Stromal cell of bone marrow (primary cell): ENCODE measurements at regions not wholly inside any gene's neighbourhood (a gene's known extent, or its start where the extent isn't known, plus 50 kb on each side); places are given as distances from the start of the nearest gene placed in this dataset.

Source experiments
- DNase-seq: peaks from one replicate; pipeline ENCODE4 v3.0.0-alpha.2; 2012; ENCODE audit warnings: low read depth

- no peak for DNase-seq
Observed at GRCh38 chr16:85990861-85991301, 91.9 kb downstream of the IRF8 start.

DNA sequence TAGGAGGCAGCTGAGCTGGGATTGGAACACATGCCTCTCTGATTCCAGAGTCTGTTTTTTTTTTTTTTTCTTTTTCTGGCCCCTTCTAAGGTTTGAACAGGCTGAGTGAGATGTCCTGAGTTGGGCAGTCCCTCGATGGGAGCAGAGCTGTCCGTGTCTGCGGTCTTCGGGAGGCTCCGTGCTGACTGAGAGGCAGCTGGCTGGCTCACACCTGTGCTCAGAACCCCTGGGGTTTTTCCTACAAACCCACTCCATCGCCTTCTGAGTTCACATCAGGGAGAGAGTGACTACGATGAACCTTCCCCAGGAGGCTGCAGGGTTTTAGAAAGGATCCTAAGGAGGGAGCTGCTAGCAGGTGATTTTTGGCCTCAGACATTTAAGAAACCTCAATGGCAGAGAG is 92.5 kb downstream of the IRF8 start:
- DNase-seq, result no peak

- no peak for DNase-seq
Observed at GRCh38 chr16:85991856-85992255, 92.9 kb downstream of the IRF8 start.

GRCh38 chr16:85992359-85992758 is 93.4 kb downstream of the IRF8 start:
- no peak for DNase-seq

- no peak for DNase-seq
Observed at GRCh38 chr16:85992779-85993178, 93.8 kb downstream of the IRF8 start.

DNA sequence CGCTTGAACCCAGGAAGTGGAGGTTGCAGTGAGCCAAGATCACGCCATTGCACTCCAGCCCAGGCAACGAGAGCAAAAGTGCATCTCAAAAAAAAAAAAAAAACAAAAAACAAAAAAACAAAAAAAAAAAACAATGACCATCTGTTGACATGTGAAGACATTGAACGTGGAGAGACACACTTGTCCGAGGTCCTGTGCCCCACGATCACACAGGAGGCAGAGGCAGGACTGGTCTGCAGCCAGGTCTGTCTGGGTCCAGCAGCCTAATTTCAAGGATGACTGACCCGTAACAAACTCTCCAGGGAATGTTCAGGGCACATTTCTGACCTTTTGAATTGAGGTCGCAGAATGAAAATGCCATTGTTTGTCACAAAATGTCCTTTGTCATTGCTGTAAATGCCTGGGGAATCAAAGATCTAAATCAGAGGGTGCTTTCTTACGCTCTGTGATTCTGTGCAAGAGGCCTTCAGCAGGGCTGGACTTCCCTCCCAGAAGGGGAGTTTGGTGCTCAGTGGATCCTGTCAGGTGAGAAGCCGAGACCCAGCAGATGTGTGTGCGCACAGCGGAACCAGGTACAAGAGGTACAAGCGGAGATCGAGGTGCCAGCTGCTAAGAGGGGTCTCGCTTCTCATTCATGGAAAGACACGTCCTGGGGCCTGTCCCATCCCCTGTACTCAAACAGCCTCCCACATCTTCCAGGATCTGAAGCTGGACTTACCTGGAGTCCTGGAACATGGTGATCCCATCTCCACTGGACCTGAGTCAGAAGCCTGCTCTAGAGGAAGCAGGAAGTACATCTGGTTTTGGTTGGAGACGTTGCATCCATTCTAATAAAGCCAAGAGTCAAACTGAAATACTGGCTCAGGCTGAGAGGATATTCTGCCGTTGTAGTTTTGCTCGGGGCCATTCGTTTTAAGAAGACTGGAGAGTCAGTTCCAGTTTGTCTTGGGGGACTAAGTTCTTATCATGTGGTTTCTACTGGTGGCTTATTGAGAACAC is 95.8 kb downstream of the IRF8 start:
- no peak for DNase-seq

DNA sequence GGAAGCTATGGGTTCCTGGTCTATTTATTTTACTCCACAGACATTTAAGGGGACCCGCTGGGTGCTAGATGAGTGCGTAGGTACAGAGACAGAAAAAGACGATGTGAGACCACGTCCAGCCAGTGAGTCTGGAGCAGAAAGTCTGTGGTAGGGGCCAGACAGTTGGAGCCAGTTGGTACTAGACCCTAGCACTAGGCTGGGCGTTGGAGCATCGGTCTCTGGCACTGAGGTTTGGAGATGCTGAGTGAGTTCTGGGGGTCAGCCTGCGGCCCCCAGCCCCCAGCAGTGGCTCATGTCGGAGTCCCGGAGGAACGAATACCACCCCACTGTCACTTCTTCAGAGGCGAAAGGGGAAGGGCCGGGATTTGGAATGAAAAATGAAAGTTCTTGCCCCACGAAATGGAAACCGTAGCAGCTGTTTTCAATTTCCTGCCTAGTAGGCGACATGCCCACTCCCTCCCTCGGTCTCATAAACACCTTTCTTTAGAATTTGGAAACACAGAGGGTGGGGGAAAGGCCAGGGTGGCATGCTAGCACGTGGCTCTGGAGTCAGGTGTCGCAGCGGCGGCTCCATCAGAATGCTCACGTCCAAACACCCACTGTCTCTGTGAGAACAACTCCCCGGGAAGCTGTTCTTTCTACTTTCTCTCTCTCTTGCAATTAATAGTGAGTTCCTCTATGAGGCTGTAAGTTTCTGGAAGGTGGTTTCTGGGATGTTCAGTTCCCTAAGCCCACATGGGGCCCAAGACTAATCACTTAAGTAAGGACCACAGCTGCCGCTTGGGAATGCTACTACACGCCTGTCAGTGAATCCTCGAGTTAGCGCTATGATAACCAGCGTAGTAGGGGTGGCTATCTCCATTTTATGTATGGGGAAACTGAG is 96.8 kb downstream of the IRF8 start:
- no peak for DNase-seq

- no peak for DNase-seq
Observed at GRCh38 chr16:85996843-85997242, 97.9 kb downstream of the IRF8 start.

DNA sequence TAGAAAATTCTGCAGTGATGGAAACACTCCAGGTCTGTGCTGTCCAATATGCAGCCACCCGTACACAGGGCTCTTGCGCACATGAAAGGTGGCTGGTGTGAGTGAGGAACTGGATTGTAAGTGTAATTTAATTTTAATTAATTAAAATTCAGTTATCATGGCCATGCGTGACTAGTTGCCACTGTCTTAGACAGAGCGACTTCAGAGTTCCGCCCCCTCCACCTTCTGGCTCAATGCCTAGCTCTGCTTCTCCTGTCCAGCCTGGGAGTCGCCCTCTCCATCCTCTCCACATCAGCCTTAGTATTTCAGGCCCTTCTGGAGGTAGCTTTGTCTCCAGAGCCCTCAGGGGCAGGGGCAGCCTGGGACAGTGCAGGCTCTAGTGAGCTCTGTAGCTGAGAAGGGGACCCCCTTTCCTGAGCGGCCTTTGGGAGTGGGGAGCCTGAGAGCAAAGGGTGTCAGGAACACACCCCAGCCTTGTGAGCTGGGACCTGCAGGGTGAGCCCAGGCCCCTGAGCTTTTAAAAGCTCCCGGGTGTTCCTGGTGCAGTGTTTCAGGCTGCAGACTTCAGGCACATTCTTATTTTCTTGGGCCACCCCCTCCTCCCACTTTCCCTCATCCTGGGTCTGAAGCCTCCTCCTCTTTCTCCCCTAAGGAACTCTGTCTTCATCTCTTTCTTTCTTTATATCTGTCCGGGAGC is 99.4 kb downstream of the IRF8 start:
- DNase-seq, result no peak

DNA sequence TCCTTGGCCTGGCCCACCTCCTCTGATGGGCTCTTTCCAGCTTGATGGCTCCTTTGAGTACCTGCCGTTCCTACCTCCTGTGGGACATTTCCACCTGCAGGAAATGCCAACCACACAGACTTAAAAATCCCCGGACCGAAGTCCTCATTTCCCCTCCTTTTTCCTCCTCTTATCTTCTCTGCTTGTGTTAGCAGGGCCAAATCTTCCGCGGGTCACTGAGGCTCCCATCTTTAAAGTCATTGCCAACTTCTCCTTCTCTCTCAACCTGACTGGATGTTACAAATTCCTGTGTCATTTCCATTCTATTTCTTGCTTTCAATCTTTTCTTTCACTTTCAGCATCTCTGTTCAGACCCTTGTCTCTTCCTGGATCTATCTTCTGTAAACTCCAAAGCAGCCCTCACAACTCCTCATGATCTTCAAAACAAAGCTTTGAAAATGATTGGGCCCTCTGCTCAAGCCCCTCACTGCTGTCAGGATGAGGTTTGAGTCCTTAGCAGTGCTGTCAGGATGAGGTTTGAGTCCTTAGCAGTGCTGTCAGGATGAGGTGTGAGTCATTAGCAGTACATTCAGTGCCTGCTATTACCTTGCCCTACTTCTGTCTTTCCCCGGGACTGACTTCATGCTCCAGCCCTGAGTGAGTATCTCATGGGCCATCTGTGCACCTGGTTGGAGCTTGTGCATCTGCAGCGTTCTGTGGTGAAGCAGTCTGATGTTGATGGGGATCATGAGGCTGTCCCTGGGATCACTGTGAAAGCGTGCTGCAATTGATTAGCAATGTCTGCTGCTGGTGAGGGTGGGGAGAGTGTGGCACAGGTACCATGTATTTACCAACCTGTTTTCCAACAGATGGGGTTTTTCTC is 100.1 kb downstream of the IRF8 start:
- no peak for DNase-seq

- no peak for DNase-seq
Observed at GRCh38 chr16:85999778-86000177, 100.8 kb downstream of the IRF8 start.

GRCh38 chr16:86002178-86002900 is 103.4 kb downstream of the IRF8 start:
- no peak for DNase-seq

- no peak for DNase-seq
Observed at GRCh38 chr16:86007524-86007923, 108.6 kb downstream of the IRF8 start.

GRCh38 chr16:86010680-86011141 is 111.7 kb downstream of the IRF8 start:
- DNase-seq, result no peak

GRCh38 chr16:86011532-86011931 is 112.6 kb downstream of the IRF8 start:
- DNase-seq, result no peak

GRCh38 chr16:86012221-86012620 is 113.3 kb downstream of the IRF8 start:
- DNase-seq, result no peak

- no peak for DNase-seq
Observed at GRCh38 chr16:86013867-86014266, 114.9 kb downstream of the IRF8 start.

GRCh38 chr16:86015606-86016005 is 116.6 kb downstream of the IRF8 start:
- no peak for DNase-seq

DNA sequence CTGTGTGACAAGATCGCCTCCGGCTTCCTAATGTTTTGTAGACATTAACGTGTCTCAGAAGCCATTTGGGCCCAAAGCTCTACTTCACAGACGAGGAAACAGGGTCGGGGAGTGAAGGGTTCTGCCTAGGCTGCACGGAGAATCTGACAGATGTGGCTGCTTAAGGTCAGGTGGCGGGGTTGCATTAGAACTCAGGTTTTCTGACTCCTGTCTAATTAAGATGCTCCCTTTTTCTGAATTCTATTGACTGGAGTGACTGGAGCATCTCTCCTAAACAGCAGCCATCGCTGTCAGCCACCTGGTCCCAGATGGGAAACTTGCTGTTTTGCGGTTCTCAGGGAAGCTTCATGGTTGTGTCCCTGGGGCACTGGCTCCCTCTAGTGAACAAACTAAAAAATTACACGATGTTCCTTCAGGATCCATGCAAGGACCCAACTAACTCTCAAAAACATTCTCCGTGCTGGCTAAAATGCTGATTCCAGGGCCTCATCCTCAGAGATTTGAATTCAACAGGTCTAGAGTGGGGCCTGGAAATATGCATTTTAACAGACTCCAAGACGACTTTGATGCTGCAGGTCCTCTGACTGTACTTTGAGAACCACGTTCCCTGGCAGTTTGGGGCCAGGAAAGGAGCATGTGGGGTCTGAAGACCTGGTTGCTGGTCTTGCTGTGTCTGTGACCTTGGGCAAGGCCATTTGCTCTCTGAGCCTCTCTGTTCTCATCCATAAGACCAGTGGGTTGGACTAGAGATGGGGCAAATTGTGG is 117.4 kb downstream of the IRF8 start:
- peak; percentile 28 for DNase-seq

- DNase-seq, result no peak
Observed at GRCh38 chr16:86018071-86018470, 119.1 kb downstream of the IRF8 start.
